B cell (primary cell): ENCODE measurements at regions not wholly inside any gene's neighbourhood (a gene's known extent, or its start where the extent isn't known, plus 50 kb on each side); places are given as distances from the start of the nearest gene placed in this dataset.

Experiments used
- EZH2 ChIP-seq: IDR thresholded peaks from 2 replicates; pipeline ENCODE4 v1.6.1; 2012; ENCODE audit warnings: borderline replicate concordance, low read depth, mild to moderate bottlenecking, moderate library complexity, low read length; ENCODE audit not compliant: insufficient read depth, poor library complexity, severe bottlenecking
- TF ChIP-seq, protein P1 (sequence below): fragments of 200-600 bp; IDR thresholded peaks from one replicate; pipeline ENCODE4 v1.8.0; 2022; ENCODE audit warnings: antibody characterized with exemption, mild to moderate bottlenecking

DNA sequence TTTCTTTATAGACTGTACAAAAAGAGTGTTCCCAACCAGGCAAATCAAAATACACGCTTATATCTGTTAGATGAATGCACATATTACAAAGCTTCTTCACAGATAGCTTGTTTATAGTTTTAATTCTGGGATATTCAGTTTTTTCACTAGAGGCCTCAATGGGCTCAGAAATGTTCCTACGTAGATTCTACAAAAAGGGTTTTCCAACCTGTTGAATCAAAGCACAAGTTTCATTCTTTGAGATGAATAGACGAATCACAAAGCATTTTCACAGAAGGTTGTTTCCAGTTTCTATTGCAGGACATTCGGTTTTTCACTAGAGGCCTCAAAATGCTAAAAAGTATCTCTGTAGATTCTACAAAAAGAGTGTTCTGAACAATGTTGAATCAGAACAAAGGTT, 1490.3 kb downstream of the UQCRFS1 start:
- TF ChIP-seq, protein P1, sequence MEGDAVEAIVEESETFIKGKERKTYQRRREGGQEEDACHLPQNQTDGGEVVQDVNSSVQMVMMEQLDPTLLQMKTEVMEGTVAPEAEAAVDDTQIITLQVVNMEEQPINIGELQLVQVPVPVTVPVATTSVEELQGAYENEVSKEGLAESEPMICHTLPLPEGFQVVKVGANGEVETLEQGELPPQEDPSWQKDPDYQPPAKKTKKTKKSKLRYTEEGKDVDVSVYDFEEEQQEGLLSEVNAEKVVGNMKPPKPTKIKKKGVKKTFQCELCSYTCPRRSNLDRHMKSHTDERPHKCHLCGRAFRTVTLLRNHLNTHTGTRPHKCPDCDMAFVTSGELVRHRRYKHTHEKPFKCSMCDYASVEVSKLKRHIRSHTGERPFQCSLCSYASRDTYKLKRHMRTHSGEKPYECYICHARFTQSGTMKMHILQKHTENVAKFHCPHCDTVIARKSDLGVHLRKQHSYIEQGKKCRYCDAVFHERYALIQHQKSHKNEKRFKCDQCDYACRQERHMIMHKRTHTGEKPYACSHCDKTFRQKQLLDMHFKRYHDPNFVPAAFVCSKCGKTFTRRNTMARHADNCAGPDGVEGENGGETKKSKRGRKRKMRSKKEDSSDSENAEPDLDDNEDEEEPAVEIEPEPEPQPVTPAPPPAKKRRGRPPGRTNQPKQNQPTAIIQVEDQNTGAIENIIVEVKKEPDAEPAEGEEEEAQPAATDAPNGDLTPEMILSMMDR, result no peak
- no peak for TF ChIP-seq EZH2
